RWPE2 (cell line): ENCODE measurements at regions not wholly inside any gene's neighbourhood (a gene's known extent, or its start where the extent isn't known, plus 50 kb on each side); places are given as distances from the start of the nearest gene placed in this dataset.
"Not testable (repeated sequence)": the region's sequence is repeated elsewhere in the genome, so short reads cannot be mapped to it uniquely, and the experiment has no call there.

Source experiments
- ATAC-seq: fragments of 200-7000 bp; cut with Tn5 transposase; 3 replicates; pipeline ENCODE4 v1.9.1; 2021; ENCODE audit warnings: low read depth
- DNase-seq: peaks from one replicate; pipeline ENCODE4 v3.0.0-alpha.2; 2020; ENCODE audit warnings: low spot score
- H3K27ac ChIP-seq: fragments of 450-650 bp; 2 replicates; pipeline ENCODE4 v1.5.1; 2017; ENCODE audit warnings: mild to moderate bottlenecking; ENCODE audit not compliant: poor library complexity, severe bottlenecking
- H3K27me3 ChIP-seq: fragments of 250-450 bp; sonication (Bioruptor Pico); 2 replicates; pipeline ENCODE4 v1.5.1; 2021; ENCODE audit warnings: mild to moderate bottlenecking, moderate library complexity; ENCODE audit not compliant: insufficient read depth, poor library complexity, severe bottlenecking
- H3K36me3 ChIP-seq: fragments of 250-450 bp; sonication (Bioruptor Pico); 2 replicates; pipeline ENCODE4 v1.5.1; 2020; ENCODE audit warnings: low read depth, mild to moderate bottlenecking, moderate library complexity
- H3K4me1 ChIP-seq: fragments of 250-450 bp; sonication (Bioruptor Pico); 2 replicates; pipeline ENCODE4 v1.5.1; 2021; ENCODE audit warnings: mild to moderate bottlenecking, moderate library complexity; ENCODE audit not compliant: insufficient read depth, poor library complexity, severe bottlenecking
- H3K4me3 ChIP-seq: fragments of 250-450 bp; sonication (Bioruptor Pico); 2 replicates; pipeline ENCODE4 v1.5.1; 2021; ENCODE audit warnings: mild to moderate bottlenecking, moderate library complexity; ENCODE audit not compliant: severe bottlenecking
- H3K9me3 ChIP-seq: fragments of 250-450 bp; sonication (Bioruptor Pico); 2 replicates; pipeline ENCODE4 v1.5.1; 2021; ENCODE audit warnings: mild to moderate bottlenecking, moderate library complexity; ENCODE audit not compliant: severe bottlenecking
- CTCF ChIP-seq: fragments of 450-650 bp; IDR thresholded peaks from one replicate; pipeline ENCODE4 v1.5.1; 2017; ENCODE audit warnings: mild to moderate bottlenecking, moderate library complexity; ENCODE audit not compliant: poor library complexity, severe bottlenecking

GRCh38 chr1:65650682-65651081, 142.0 kb upstream of the PDE4B start:
- ATAC-seq: no peak
- TF ChIP-seq CTCF: no peak
- no peak overlapping the region for H3K4me3 ChIP-seq

GRCh38 chr1:65654526-65654925, 138.2 kb upstream of the PDE4B start:
- H3K4me1 ChIP-seq, DNase-seq, H3K27ac ChIP-seq, H3K4me3 ChIP-seq, H3K27me3 ChIP-seq, ATAC-seq, H3K9me3 ChIP-seq, H3K36me3 ChIP-seq: not testable (repeated sequence)

More at GRCh38 chr1:65650682-65651081, 142.0 kb upstream of the PDE4B start:
- Histone ChIP-seq H3K9me3 (no peaks in the 10 kb centered on the region), H3K36me3 (no peaks in the 10 kb centered on the region), H3K4me1 (no peaks in the 10 kb centered on the region), H3K27ac (no peak overlapping the region), H3K27me3 (peaks cover 4% of the 10 kb centered on the region)
- DNase-seq: no peak

- not testable (repeated sequence) for H3K27ac ChIP-seq, H3K36me3 ChIP-seq, H3K9me3 ChIP-seq, ATAC-seq, H3K4me3 ChIP-seq, H3K4me1 ChIP-seq, H3K27me3 ChIP-seq, DNase-seq
Observed at GRCh38 chr1:65657609-65658008, 135.1 kb upstream of the PDE4B start.

- no peaks in the 10 kb centered on the region for H3K9me3 ChIP-seq
- no peaks in the 10 kb centered on the region for H3K4me1 ChIP-seq
- H3K27me3 ChIP-seq: peaks cover 4% of the 10 kb centered on the region
- no peak overlapping the region for H3K4me3 ChIP-seq
- no peak for TF ChIP-seq CTCF
- DNase-seq (no peak), ATAC-seq (no peak)
- H3K27ac ChIP-seq: no peak overlapping the region
- no peaks in the 10 kb centered on the region for H3K36me3 ChIP-seq
Observed at GRCh38 chr1:65658122-65658521, 134.6 kb upstream of the PDE4B start.

GRCh38 chr1:65668368-65668767, 124.3 kb upstream of the PDE4B start:
- ATAC-seq (no peak), DNase-seq (no peak)
- TF ChIP-seq CTCF: no peak
- Histone ChIP-seq H3K36me3 (no peaks in the 10 kb centered on the region), H3K9me3 (no peaks in the 10 kb centered on the region), H3K4me3 (no peak overlapping the region), H3K4me1 (no peaks in the 10 kb centered on the region), H3K27me3 (no peaks in the 10 kb centered on the region), H3K27ac (no peak overlapping the region)

- no peak overlapping the region for H3K27ac ChIP-seq
- no peaks in the 10 kb centered on the region for H3K36me3 ChIP-seq
- H3K9me3 ChIP-seq: no peaks in the 10 kb centered on the region
- no peak for TF ChIP-seq CTCF
- no peak overlapping the region for H3K4me3 ChIP-seq
- DNase-seq (no peak), ATAC-seq (no peak)
- H3K27me3 ChIP-seq: no peaks in the 10 kb centered on the region
- no peaks in the 10 kb centered on the region for H3K4me1 ChIP-seq
Observed at GRCh38 chr1:65670518-65670917, 122.2 kb upstream of the PDE4B start.
